ENCODE measurements at regions not wholly inside any gene's neighbourhood (a gene's known extent, or its start where the extent isn't known, plus 50 kb on each side); places are given as distances from the start of the nearest gene placed in this dataset.

DNA sequence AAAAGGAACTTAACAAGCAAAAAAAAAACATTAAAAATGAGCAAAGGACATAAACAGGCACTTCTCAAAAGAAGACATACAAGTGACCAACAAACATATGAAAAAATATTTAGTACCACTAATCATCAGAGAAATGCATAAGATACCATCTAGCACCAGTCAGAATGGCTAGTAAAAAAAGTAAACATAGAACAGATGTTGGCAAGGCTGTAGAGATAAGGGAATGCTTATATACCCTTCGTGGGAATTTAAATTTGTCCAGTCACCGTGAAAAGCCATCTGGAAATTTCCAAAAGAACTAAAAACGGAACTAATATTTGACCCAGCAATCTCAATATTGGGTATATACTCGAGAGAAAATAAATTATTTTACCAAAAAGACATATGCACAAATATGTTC, 1751.3 kb upstream of the LRRTM1 start:
- TF ChIP-seq, protein P1, sequence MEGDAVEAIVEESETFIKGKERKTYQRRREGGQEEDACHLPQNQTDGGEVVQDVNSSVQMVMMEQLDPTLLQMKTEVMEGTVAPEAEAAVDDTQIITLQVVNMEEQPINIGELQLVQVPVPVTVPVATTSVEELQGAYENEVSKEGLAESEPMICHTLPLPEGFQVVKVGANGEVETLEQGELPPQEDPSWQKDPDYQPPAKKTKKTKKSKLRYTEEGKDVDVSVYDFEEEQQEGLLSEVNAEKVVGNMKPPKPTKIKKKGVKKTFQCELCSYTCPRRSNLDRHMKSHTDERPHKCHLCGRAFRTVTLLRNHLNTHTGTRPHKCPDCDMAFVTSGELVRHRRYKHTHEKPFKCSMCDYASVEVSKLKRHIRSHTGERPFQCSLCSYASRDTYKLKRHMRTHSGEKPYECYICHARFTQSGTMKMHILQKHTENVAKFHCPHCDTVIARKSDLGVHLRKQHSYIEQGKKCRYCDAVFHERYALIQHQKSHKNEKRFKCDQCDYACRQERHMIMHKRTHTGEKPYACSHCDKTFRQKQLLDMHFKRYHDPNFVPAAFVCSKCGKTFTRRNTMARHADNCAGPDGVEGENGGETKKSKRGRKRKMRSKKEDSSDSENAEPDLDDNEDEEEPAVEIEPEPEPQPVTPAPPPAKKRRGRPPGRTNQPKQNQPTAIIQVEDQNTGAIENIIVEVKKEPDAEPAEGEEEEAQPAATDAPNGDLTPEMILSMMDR (conservative IDR thresholded peaks at IDR 0.05 in 1 of 2, IDR thresholded peaks at IDR 0.05 in 1 of 2; ENCODE audit: low read depth in 1 of 2, low read length in 2 of 2), result no peak
- no peak for TF ChIP-seq EZH2 (IDR thresholded peaks at IDR 0.05; ENCODE audit: low read length, missing control alignments)

All from fibroblast of lung (primary cell).